ENCODE measurements at regions not wholly inside any gene's neighbourhood (a gene's known extent, or its start where the extent isn't known, plus 50 kb on each side); places are given as distances from the start of the nearest gene placed in this dataset.

- no peak for TF ChIP-seq POLR2A (IDR thresholded peaks at IDR 0.05; ENCODE audit: low read depth, low read length)
- no peak for TF ChIP-seq CTCF (conservative IDR thresholded peaks at IDR 0.05; ENCODE audit: low read depth, low read length)
- no peak for TF ChIP-seq CEBPB (IDR thresholded peaks at IDR 0.05; ENCODE audit: low read depth, low read length)
Measured at GRCh38 chr13:61760102-61760501, 344.5 kb upstream of the PCDH20 start.
